Testis (tissue), 2 donors: ENCODE measurements at regions not wholly inside any gene's neighbourhood (a gene's known extent, or its start where the extent isn't known, plus 50 kb on each side); places are given as distances from the start of the nearest gene placed in this dataset.

ENCODE experiments used
- CTCF ChIP-seq, 3 experiments: fragments of 450-650 bp in 2 of 3; fragments of 200-600 bp in 1 of 3; sonication (generic) in 1 of 3; IDR thresholded peaks; one replicate each; pipeline ENCODE4 v1.5.1; 2016 to 2019; ENCODE audit warnings: antibody characterized with exemption in 3 of 3, mild to moderate bottlenecking in 2 of 3, moderate library complexity in 1 of 3
- POLR2A ChIP-seq: fragments of 450-650 bp; IDR thresholded peaks from one replicate; pipeline ENCODE4 v1.6.1; 2017; ENCODE audit warnings: antibody characterized with exemption, mild to moderate bottlenecking, moderate library complexity

GRCh38 chr22:49284931-49285330 lies 542.7 kb downstream of the BRD1 start:
- TF ChIP-seq CTCF (IDR thresholded peaks at IDR 0.05) = no peak
- no peak for TF ChIP-seq POLR2A
